Astrocyte of the spinal cord (primary cell): ENCODE measurements at regions not wholly inside any gene's neighbourhood (a gene's known extent, or its start where the extent isn't known, plus 50 kb on each side); places are given as distances from the start of the nearest gene placed in this dataset.

Experiments used
- DNase-seq: peaks from one replicate; pipeline ENCODE4 v3.0.0; 2011; ENCODE audit warnings: low read depth, low spot score
- H3K4me3 ChIP-seq: 2 replicates; pipeline ENCODE4 v1.5.1; 2011; ENCODE audit warnings: low read depth, mild to moderate bottlenecking, low read length, moderate library complexity
- CTCF ChIP-seq: IDR thresholded peaks from 2 replicates; pipeline ENCODE4 v1.5.1; 2012; ENCODE audit warnings: low read depth, mild to moderate bottlenecking, low read length, inconsistent platforms
- in situ Hi-C: cut with HindIII; loops from 2 replicates; pipeline ENCODE4 v1.10.0; 2017; ENCODE audit warnings: low sequenced_read_pairs

- in situ Hi-C loops, result no loop called here
- no peak overlapping the region for H3K4me3 ChIP-seq
- no peak for DNase-seq
- no peak for TF ChIP-seq CTCF
Observed at GRCh38 chr7:97667359-97667758, 64.5 kb upstream of the TAC1 start.

- H3K4me3 ChIP-seq, result no peak overlapping the region
- in situ Hi-C loops, result no loop called here
- DNase-seq, result no peak
- no peak for TF ChIP-seq CTCF
Observed at GRCh38 chr7:97671571-97671970, 60.3 kb upstream of the TAC1 start.

GRCh38 chr7:97680622-97681021 is 51.3 kb upstream of the TAC1 start:
- H3K4me3 ChIP-seq, result no peak overlapping the region
- TF ChIP-seq CTCF, result no peak
- in situ Hi-C loops, result no loop called here
- no peak for DNase-seq
